ENCODE measurements at regions not wholly inside any gene's neighbourhood (a gene's known extent, or its start where the extent isn't known, plus 50 kb on each side); places are given as distances from the start of the nearest gene placed in this dataset.

DNA sequence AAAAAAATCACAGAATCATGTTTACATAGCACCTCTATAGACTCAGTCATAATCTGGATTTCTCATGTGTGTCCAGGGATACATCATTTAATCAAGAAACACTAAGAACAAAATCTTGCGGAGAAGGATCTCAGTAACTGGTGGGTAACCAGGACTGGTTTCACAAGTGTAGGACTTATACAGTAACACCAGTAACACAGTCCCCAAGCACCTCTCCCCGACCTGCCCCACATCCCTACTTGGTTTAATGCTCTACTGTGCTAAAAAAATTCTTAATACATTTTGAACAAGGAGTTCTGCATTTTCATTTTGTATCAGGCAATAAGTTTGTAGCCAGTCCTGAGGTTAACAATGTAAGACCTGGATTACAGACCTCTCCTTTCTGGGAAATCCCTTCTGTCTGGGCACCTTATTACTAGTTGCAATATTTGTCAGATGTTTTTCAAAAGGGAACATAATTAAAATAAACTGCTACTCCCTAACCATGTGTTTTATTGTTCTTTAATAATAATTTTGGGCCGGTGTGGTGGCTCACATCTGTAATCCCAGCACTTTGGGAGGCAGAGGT is 57.6 kb upstream of the BBX start:
- Histone ChIP-seq H3K18ac (ENCODE audit: extremely low read depth, low read length) (no peak overlapping the region), H2BK5ac (ENCODE audit: low read depth, low read length) (no peak overlapping the region), H2AFZ (ENCODE audit: low read length) (no peak overlapping the region), H3K9me3 (ENCODE audit: insufficient read depth in 2 of 2, low read depth in 1 of 2, low read length in 1 of 2) (no peaks in the 10 kb centered on the region), H4K8ac (ENCODE audit: extremely low read depth, insufficient read depth, low read length) (no peak overlapping the region), H3K23ac (ENCODE audit: insufficient read length) (no peak overlapping the region), H4K20me1 (replicated peaks in 1 of 2; ENCODE audit: control insufficient read depth in 1 of 2, insufficient read depth in 2 of 2, low read length in 2 of 2) (no peaks in the 10 kb centered on the region), H4K91ac (replicated peaks; ENCODE audit: insufficient read length, low read length) (no peak overlapping the region), H3K23me2 (ENCODE audit: low read depth, low read length) (no peaks in the 10 kb centered on the region), H2BK20ac (ENCODE audit: low read length) (no peak overlapping the region), H3K4me3 (ENCODE audit: extremely low read depth in 1 of 4, insufficient read depth in 2 of 4, low read depth in 3 of 4, low read length in 4 of 4) (no peak overlapping the region), H3K36me3 (ENCODE audit: control insufficient read depth in 2 of 4, insufficient read depth in 4 of 4, low read length in 3 of 4) (no peaks in the 10 kb centered on the region), H3K79me1 (ENCODE audit: low read depth, low read length) (no peaks in the 10 kb centered on the region), H3K14ac (ENCODE audit: insufficient read length) (no peak overlapping the region), H3K9ac (replicated peaks in 1 of 4; ENCODE audit: extremely low read depth in 1 of 4, low read depth in 3 of 4, low read length in 3 of 4) (no peak overlapping the region), H2BK120ac (replicated peaks; ENCODE audit: low read depth, low read length) (no peak overlapping the region), H2BK12ac (ENCODE audit: low read depth, low read length) (no peak overlapping the region), H3K4ac (replicated peaks; ENCODE audit: insufficient read length, low read depth, low read length) (no peak overlapping the region), H3K27ac (ENCODE audit: low read depth, low read length) (no peak overlapping the region), H3K27me3 (replicated peaks in 1 of 4; ENCODE audit: control insufficient read depth in 3 of 4, extremely low read depth in 1 of 4, insufficient read depth in 3 of 4, low read length in 3 of 4) (peaks cover 0 to 1% (median 0%) of the 10 kb centered on the region in 4 experiments; a peak in 1 of 7 replicates), H2BK15ac (ENCODE audit: low read length) (no peak overlapping the region), H3K4me2 (ENCODE audit: insufficient read depth in 1 of 2, low read depth in 2 of 2, low read length in 2 of 2) (no peak overlapping the region), H3K4me1 (replicated peaks in 1 of 4; ENCODE audit: control insufficient read depth in 3 of 4, insufficient read depth in 4 of 4, low read length in 3 of 4) (peaks cover 0 to 6% (median 2%) of the 10 kb centered on the region in 4 experiments; a peak in 4 of 7 replicates), H3K79me2 (ENCODE audit: control insufficient read depth in 1 of 2, insufficient read depth in 2 of 2, low read length in 2 of 2) (no peaks in the 10 kb centered on the region), H4K5ac (ENCODE audit: insufficient read length, low read depth, low read length) (no peak overlapping the region), H2AK5ac (ENCODE audit: low read depth, low read length) (no peak overlapping the region), H3K56ac (replicated peaks; ENCODE audit: insufficient read length, low read depth, low read length) (no peak overlapping the region)
- DNase-seq (ENCODE audit: low read depth in 1 of 2, low spot score in 2 of 2) (no peak), FAIRE-seq (no peak)
- ChIA-PET CTCF (ENCODE audit: partially characterized antibody) (no interaction called here), POLR2A (ENCODE audit: partially characterized antibody) (no interaction called here)
- WGBS, 2 experiments (ENCODE audit: extremely low coverage in 1 of 2, insufficient coverage in 1 of 2, insufficient read length in 1 of 2, insufficient replicate concordance in 2 of 2, low coverage in 1 of 2, low lambda C conversion rate in 2 of 2, missing lambda C conversion rate in 1 of 2), result 84% methylated on average over 3 of the region's 3 CpGs; no CpG with 5 or more reads in 1 of the 2 experiments
- no peak for TF ChIP-seq JUND (IDR thresholded peaks at IDR 0.05; ENCODE audit: low read length)
- TF ChIP-seq, protein P1, sequence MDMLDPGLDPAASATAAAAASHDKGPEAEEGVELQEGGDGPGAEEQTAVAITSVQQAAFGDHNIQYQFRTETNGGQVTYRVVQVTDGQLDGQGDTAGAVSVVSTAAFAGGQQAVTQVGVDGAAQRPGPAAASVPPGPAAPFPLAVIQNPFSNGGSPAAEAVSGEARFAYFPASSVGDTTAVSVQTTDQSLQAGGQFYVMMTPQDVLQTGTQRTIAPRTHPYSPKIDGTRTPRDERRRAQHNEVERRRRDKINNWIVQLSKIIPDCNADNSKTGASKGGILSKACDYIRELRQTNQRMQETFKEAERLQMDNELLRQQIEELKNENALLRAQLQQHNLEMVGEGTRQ (IDR thresholded peaks at IDR 0.05; ENCODE audit: low read length), result no peak

Data from H1 (cell line).